A549 (cell line): ENCODE measurements at regions not wholly inside any gene's neighbourhood (a gene's known extent, or its start where the extent isn't known, plus 50 kb on each side); places are given as distances from the start of the nearest gene placed in this dataset.

Source experiments
- BHLHE40 ChIP-seq: IDR thresholded peaks from 2 replicates; pipeline ENCODE4 v1.6.1; 2012; ENCODE audit warnings: low read depth, low read length, inconsistent platforms
- CHD4 ChIP-seq: fragments of 200-600 bp; sonication (generic); IDR thresholded peaks from 2 replicates; pipeline ENCODE4 v1.6.1; 2016; ENCODE audit warnings: antibody characterized with exemption, mild to moderate bottlenecking, borderline replicate concordance
- EP300 ChIP-seq, 2 experiments: fragments of >200 bp; sonication (Bioruptor Twin); formaldehyde crosslinking; IDR thresholded peaks; 2 replicates in 1 of 2; 3 replicates in 1 of 2; pipeline ENCODE4 v1.6.1; 2016 to 2017
- HDAC2 ChIP-seq: fragments of 200-600 bp; sonication (generic); IDR thresholded peaks from 2 replicates; pipeline ENCODE4 v1.6.1; 2016
- KDM1A ChIP-seq: fragments of 200-600 bp; sonication (generic); IDR thresholded peaks from 2 replicates; pipeline ENCODE4 v1.6.1; 2016; ENCODE audit warnings: low read depth, mild to moderate bottlenecking
- KDM5A ChIP-seq: fragments of 200-600 bp; sonication (generic); IDR thresholded peaks from 2 replicates; pipeline ENCODE4 v1.6.1; 2016; ENCODE audit warnings: antibody characterized with exemption, mild to moderate bottlenecking
- NFE2L2 ChIP-seq: fragments of 150-350 bp; conservative IDR thresholded peaks from 2 replicates; pipeline ENCODE4 v1.6.1; 2014; ENCODE audit warnings: low read length
- POLR2A ChIP-seq: IDR thresholded peaks from 2 replicates; pipeline ENCODE4 v1.6.1; 2012; ENCODE audit warnings: mild to moderate bottlenecking, low read length
- RAD21 ChIP-seq, 2 experiments: fragments of >200 bp in 1 of 2; sonication (Bioruptor Twin) in 1 of 2; formaldehyde crosslinking in 1 of 2; IDR thresholded peaks in 1 of 2; conservative IDR thresholded peaks in 1 of 2; 2 replicates in 1 of 2; 3 replicates in 1 of 2; pipeline ENCODE4 v1.6.1; 2012 to 2018; ENCODE audit warnings: inconsistent platforms in 1 of 2
- RARB ChIP-seq: fragments of 250-450 bp; sonication (Bioruptor Pico); IDR thresholded peaks from 2 replicates; pipeline ENCODE4 v1.8.0; 2021; ENCODE audit warnings: mild to moderate bottlenecking, moderate library complexity
- REST ChIP-seq: fragments of 200-600 bp; sonication (generic); IDR thresholded peaks from 2 replicates; pipeline ENCODE4 v1.6.1; 2016; ENCODE audit warnings: antibody characterized with exemption, mild to moderate bottlenecking, moderate library complexity
- RFX5 ChIP-seq: fragments of 450-650 bp; IDR thresholded peaks from 2 replicates; pipeline ENCODE4 v1.7.1; 2014; ENCODE audit warnings: antibody characterized with exemption, mild to moderate bottlenecking, moderate library complexity
- ZNF302 ChIP-seq: fragments of 250-450 bp; sonication (Bioruptor Pico); IDR thresholded peaks from 2 replicates; pipeline ENCODE4 v1.9.0; 2021; ENCODE audit warnings: inconsistent platforms, mild to moderate bottlenecking, moderate library complexity
- TF ChIP-seq, protein P1 (sequence below): fragments of >200 bp; sonication (Bioruptor Twin); formaldehyde crosslinking; IDR thresholded peaks from 3 replicates; pipeline ENCODE4 v1.5.1; 2016

- TF ChIP-seq RFX5 (no peak), NFE2L2 (no peak), POLR2A (no peak), RAD21 (conservative IDR thresholded peaks at IDR 0.05 in 1 of 2, IDR thresholded peaks at IDR 0.05 in 1 of 2) (no peak), CHD4 (no peak), BHLHE40 (no peak), ZNF302 (no peak), KDM5A (no peak), KDM1A (no peak), RARB (CRISPR knock-in tag) (no peak), REST (no peak), EP300 (IDR thresholded peaks at IDR 0.05) (no peak), HDAC2 (no peak)
- TF ChIP-seq, protein P1, sequence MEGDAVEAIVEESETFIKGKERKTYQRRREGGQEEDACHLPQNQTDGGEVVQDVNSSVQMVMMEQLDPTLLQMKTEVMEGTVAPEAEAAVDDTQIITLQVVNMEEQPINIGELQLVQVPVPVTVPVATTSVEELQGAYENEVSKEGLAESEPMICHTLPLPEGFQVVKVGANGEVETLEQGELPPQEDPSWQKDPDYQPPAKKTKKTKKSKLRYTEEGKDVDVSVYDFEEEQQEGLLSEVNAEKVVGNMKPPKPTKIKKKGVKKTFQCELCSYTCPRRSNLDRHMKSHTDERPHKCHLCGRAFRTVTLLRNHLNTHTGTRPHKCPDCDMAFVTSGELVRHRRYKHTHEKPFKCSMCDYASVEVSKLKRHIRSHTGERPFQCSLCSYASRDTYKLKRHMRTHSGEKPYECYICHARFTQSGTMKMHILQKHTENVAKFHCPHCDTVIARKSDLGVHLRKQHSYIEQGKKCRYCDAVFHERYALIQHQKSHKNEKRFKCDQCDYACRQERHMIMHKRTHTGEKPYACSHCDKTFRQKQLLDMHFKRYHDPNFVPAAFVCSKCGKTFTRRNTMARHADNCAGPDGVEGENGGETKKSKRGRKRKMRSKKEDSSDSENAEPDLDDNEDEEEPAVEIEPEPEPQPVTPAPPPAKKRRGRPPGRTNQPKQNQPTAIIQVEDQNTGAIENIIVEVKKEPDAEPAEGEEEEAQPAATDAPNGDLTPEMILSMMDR = no peak
Measured at GRCh38 chr11:134499990-134500389, 87.9 kb upstream of the B3GAT1 start.
